GM12873 (cell line): ENCODE measurements at regions not wholly inside any gene's neighbourhood (a gene's known extent, or its start where the extent isn't known, plus 50 kb on each side); places are given as distances from the start of the nearest gene placed in this dataset.

Source experiments
- CTCF ChIP-seq: IDR thresholded peaks from 2 replicates; pipeline ENCODE4 v1.5.1; 2012; ENCODE audit warnings: low read depth, mild to moderate bottlenecking, moderate library complexity, low read length, control low read depth; ENCODE audit not compliant: insufficient read depth; ENCODE audit errors: missing control alignments

- no peak for TF ChIP-seq CTCF
Observed at GRCh38 chr11:22078063-22078462, 114.8 kb upstream of the ANO5 start.

DNA sequence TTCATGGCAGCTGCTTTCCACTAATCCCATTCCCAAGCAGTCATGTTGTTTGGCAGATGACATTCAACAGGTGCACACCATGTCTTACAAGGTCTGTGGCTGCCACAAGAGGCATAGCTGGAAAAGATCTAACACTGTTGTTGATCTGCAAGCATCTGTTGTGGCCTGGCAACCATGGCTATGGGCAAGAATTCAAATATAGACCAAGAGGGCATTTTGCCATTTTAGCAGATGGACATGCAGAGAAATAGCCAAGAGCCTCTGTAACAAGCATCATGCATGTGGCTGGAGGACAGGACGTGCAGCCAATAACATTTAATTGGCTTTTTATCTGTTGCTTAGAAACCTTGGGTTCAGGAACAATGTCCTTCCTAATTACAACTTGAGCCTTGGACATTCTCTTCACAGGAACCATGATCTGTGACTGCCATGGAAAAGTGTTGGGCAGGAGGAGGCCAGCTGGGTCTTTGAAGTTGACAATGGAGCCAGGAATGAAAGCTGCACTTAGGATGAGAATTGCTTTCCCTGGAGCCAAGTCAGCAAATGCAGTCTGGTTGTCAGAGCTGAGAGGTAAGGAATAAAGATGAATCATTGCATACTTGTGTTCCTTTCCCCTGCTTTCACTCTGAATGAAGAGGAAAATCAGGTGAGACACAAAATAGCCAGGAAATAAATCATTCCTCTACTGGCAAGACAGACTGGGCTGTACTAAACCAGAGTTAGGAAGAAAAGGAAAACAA, 113.6 kb upstream of the ANO5 start:
- no peak for TF ChIP-seq CTCF

GRCh38 chr11:22082178-22082577, 110.7 kb upstream of the ANO5 start:
- TF ChIP-seq CTCF: no peak

DNA sequence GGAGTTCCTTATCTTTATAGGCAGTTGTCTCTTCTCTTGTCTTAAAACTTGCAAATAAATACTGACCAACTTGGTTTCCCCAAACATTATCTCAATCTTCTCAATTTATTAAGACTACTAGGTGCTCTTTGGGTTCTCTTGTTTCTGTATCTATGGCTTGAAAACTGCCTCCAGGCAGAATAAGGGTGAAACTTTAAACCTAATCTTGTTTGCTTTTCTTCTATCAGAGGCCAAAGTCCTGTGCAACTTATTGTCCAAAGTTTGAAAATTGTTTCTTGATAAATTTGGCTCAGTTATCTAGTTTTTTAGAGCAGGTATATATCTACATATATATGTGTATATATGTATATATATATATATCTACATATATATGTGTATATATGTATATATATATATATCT, 110.1 kb upstream of the ANO5 start:
- TF ChIP-seq CTCF: no peak

- no peak for TF ChIP-seq CTCF
Observed at GRCh38 chr11:22084056-22084455, 108.8 kb upstream of the ANO5 start.

- no peak for TF ChIP-seq CTCF
Observed at GRCh38 chr11:22084564-22084963, 108.3 kb upstream of the ANO5 start.

DNA sequence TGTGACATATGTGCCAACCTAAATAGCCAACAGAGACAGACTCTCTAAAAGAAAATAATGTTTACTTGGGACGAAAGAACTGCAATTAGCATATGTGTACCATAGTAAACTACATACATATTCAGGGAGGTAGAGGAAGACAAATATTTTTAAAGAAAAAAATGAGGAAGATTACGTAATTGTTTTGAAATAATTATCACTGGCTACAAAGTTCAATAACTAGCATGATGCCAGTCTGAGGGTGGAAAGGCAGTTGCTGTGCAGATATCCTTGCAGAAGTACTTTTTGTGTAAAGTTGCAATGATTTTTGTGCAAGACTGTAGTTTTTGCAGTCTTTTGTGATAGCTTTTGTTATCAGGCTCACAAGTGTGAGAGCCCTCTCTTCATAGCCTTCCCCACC, 103.3 kb upstream of the ANO5 start:
- no peak for TF ChIP-seq CTCF
